ENCODE measurements at regions not wholly inside any gene's neighbourhood (a gene's known extent, or its start where the extent isn't known, plus 50 kb on each side); places are given as distances from the start of the nearest gene placed in this dataset.
"Not testable (repeated sequence)": the region's sequence is repeated elsewhere in the genome, so short reads cannot be mapped to it uniquely, and the experiment has no call there.

DNA sequence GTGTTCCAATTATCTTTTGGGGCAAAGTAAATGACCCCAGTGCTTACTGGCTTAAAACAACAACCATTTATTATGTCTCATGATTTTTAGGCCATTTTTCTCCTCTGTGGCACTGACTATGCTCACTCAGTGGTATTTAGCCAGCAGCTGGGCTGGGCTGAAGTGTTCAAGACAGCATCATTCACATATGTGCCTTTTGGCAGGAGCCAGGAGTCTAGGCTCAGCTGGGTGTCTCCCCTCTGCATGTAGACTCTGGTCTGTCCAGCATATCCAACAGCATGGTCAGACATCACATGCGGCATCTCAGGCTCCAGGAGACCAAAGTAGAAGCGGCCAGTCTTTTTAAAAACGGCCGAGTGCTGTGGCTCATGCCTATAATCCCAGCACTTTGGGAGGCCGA is 120.3 kb upstream of the TOP1 start:
- Mint-ChIP-seq H3K4me3 (no peak overlapping the region), H3K27ac (no peak overlapping the region), H3K4me1 (ENCODE audit: low read depth) (peaks cover 21% of the 10 kb centered on the region), H3K36me3 (ENCODE audit: low read depth) (no peaks in the 10 kb centered on the region), H3K9me3 (ENCODE audit: insufficient read depth) (peaks cover 3% of the 10 kb centered on the region), H3K27me3 (ENCODE audit: low read depth) (peaks cover 13% of the 10 kb centered on the region)
- no peak for ATAC-seq
- CTCF ChIA-PET = interaction anchor here (1.4 kb wide), 1 partner anchor 55 kb away, joined by 3 read pairs; no protein-coding TSS in a partner anchor
- no peak for DNase-seq
- POLR2A ChIA-PET = no interaction called here

DNA sequence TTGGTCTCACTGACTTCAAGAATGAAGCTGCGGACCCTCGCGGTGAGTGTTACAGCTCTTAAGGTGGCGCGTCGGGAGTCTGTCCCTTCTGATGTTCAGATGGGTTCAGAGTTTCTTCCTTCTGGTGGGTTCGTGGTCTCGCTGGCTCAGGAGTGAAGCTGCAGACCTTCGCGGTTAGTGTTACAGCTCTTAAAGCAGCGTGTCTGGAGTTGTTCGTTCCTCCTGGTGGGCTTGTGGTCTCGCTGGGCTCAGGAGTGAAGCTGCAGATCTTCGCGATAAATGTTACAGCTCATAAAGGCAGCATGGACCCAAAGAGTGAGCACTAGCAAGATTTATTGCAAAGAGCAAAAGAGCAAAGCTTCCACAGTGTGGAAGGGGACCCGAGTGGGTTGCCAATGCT is 119.1 kb upstream of the TOP1 start:
- H3K27me3 Mint-ChIP-seq (ENCODE audit: low read depth); DNase-seq; H3K36me3 Mint-ChIP-seq (ENCODE audit: low read depth); H3K9me3 Mint-ChIP-seq (ENCODE audit: insufficient read depth); H3K4me3 Mint-ChIP-seq; ATAC-seq; POLR2A ChIA-PET: not testable (repeated sequence)
- H3K27ac Mint-ChIP-seq = peak overlapping the region; percentile 40
- H3K4me1 Mint-ChIP-seq (ENCODE audit: low read depth) = peaks cover 19% of the 10 kb centered on the region
- CTCF ChIA-PET = interaction anchor here (1.4 kb wide), 1 partner anchor 53 kb away, joined by 3 read pairs; no protein-coding TSS in a partner anchor

DNA sequence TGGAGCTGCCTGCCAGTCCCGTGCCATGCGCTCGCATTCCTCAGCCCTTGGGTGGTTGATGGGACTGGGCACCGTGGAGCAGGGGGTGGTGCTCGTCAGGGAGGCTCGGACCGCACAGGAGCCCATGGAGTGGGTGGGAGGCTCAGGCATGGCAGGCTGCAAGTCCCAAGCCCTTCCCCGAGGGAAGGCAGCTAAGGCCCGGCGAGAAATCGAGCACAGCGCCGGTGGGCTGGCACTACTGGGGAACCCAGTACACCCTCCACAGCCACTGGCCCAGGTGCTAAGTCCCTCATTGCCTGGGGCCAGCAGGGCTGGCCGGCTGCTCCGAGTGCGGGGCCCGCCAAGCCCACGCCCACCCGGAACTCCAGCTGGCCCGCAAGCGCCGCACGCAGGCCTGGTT is 118.2 kb upstream of the TOP1 start:
- POLR2A ChIA-PET; ATAC-seq; H3K27me3 Mint-ChIP-seq (ENCODE audit: low read depth); H3K9me3 Mint-ChIP-seq (ENCODE audit: insufficient read depth); H3K4me1 Mint-ChIP-seq (ENCODE audit: low read depth); H3K4me3 Mint-ChIP-seq; H3K36me3 Mint-ChIP-seq (ENCODE audit: low read depth); DNase-seq; H3K27ac Mint-ChIP-seq; CTCF ChIA-PET: not testable (repeated sequence)

DNA sequence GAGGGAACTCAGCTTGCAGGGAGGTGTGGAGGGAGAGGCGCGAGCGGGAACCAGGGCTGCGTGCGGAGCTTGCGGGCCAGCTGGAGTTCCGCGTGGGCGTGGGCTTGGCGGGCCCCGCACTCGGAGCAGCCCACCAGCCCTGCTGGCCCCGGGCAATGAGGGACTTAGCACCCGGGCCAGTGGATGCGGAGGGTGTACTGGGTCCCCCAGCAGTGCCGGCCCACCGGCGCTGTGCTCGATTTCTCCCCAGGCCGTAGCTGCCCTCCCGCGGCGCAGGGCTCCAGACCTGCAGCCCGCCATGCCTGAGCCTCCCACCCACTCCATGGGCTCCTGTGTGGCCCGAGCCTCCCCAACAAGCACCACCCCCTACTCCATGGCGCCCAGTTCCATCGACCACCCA is 117.5 kb upstream of the TOP1 start:
- H3K4me1 Mint-ChIP-seq (ENCODE audit: low read depth); ATAC-seq; H3K9me3 Mint-ChIP-seq (ENCODE audit: insufficient read depth); H3K36me3 Mint-ChIP-seq (ENCODE audit: low read depth); DNase-seq; H3K4me3 Mint-ChIP-seq; H3K27ac Mint-ChIP-seq; CTCF ChIA-PET; H3K27me3 Mint-ChIP-seq (ENCODE audit: low read depth); POLR2A ChIA-PET: not testable (repeated sequence)

DNA sequence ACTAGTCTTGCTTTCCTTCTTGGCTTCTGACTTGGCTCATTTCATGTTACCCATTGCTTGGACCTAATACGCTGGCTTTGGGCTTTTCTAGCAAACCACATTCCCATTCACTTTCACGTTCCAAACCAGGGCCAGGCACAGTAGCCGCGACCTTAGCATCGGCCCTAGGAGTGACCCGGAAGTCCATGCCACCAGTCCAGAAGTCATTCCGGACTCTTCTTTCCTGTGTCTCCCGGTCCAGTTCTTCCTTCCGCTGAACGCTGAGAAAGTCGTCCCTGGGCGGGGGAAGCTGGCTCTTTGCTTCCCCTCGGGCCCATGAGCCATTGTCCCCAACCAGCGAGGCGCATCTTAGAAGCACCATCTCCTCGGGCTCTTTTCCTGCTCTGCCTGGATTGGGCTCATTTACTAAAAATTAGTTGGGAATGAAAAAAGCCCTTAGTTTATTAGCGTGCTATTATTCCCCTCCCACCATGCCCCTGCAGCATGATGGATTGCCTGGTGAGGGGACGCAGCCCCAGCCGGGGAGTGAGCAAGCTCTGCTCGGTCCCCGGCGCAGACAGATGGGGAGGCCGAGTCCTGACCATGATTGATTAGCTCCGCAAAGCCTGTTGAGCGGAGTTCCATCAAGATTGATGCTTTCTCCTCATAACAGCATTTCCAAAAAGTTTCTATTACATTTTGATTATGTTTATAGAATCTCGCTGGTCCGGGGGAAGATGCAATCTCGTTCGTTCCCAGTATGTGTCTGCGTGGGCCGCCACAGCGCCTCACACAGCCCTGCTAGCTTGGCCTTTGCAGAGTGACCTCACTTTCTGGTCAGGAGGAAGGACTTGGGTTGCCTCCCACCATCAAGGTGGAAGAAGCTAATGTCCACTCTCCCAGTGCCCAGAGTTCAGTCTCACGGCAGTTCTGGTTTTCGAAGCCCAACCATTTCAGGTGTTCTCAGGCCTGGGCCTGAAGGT is 115.1 kb upstream of the TOP1 start:
- Mint-ChIP-seq H3K4me3 (no peak overlapping the region), H3K27ac (no peak overlapping the region), H3K36me3 (ENCODE audit: low read depth) (no peaks in the 10 kb centered on the region), H3K4me1 (ENCODE audit: low read depth) (peaks cover 6% of the 10 kb centered on the region), H3K9me3 (ENCODE audit: insufficient read depth) (no peaks in the 10 kb centered on the region), H3K27me3 (ENCODE audit: low read depth) (peaks cover 9% of the 10 kb centered on the region)
- ChIA-PET CTCF (no interaction called here), POLR2A (no interaction called here)
- no peak for DNase-seq
- ATAC-seq = no peak

DNA sequence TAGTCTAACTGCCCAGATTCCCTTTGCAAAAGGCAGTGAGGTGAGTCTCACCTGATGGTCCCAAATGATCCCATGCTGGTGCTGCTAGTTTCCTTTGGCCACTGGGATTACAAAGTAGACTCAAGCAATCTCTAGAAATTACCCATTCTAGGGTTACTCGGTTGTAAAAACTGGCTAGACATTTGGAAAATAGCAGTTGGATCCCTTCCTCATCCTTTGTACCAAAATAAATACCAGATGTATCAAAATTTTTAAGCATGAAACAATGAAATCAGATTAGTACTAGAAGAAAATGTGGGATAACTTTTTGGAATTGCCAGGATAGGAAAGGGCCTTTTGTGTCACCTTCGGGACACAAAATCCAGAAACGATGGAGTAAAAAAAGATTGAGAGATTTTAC is 112.9 kb upstream of the TOP1 start:
- no peaks in the 10 kb centered on the region for H3K36me3 Mint-ChIP-seq (ENCODE audit: low read depth)
- peaks cover 7% of the 10 kb centered on the region for H3K27me3 Mint-ChIP-seq (ENCODE audit: low read depth)
- H3K9me3 Mint-ChIP-seq (ENCODE audit: insufficient read depth) = no peaks in the 10 kb centered on the region
- H3K4me3 Mint-ChIP-seq = no peak overlapping the region
- no peaks in the 10 kb centered on the region for H3K4me1 Mint-ChIP-seq (ENCODE audit: low read depth)
- ATAC-seq = no peak
- ChIA-PET POLR2A (no interaction called here), CTCF (no interaction called here)
- no peak overlapping the region for H3K27ac Mint-ChIP-seq
- no peak for DNase-seq

DNA sequence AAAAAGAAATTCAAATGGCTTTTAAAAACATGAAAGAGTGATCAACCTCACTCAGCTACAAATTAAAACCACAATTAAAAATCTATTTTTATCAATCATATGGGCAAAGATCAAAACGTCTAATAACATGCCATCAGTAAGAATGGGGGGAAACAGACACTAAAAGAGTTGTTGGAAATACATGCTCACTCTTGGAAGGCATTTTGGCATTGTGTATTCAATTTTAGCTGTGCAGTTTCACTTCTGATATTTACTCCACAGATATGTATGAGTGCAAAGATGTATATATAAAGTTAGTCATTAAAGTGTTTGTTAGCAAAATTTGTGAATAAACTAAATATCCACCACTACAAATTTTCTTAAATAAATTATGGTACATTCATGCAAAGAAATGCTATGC is 112.3 kb upstream of the TOP1 start:
- no peak overlapping the region for H3K27ac Mint-ChIP-seq
- ChIA-PET CTCF (no interaction called here), POLR2A (no interaction called here)
- ATAC-seq (no peak), DNase-seq (no peak)
- H3K4me1 Mint-ChIP-seq (ENCODE audit: low read depth) = no peaks in the 10 kb centered on the region
- no peaks in the 10 kb centered on the region for H3K9me3 Mint-ChIP-seq (ENCODE audit: insufficient read depth)
- H3K27me3 Mint-ChIP-seq (ENCODE audit: low read depth) = peaks cover 9% of the 10 kb centered on the region
- H3K36me3 Mint-ChIP-seq (ENCODE audit: low read depth) = no peaks in the 10 kb centered on the region
- no peak overlapping the region for H3K4me3 Mint-ChIP-seq

DNA sequence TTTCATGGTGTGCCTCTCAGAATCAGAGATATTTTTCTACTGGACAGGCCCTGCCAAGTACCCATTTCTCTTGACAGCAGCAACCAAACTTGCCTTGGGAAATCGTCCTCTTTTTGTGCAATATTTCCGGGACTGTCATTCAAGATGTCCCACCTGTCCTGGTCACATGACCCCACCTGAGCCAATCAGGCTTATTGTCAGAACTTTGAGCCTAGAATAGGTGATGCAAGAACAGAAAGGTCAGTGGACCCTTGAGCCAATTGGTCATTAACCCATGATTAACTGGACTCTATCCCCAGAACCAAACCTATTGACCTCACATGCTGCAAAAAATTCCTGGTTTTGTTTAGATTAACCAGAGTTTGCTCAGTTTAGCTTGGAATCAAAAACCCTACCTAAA is 108.3 kb upstream of the TOP1 start:
- POLR2A ChIA-PET = no interaction called here
- H3K27me3 Mint-ChIP-seq (ENCODE audit: low read depth) = peaks cover 14% of the 10 kb centered on the region
- H3K9me3 Mint-ChIP-seq (ENCODE audit: insufficient read depth) = no peaks in the 10 kb centered on the region
- no peaks in the 10 kb centered on the region for H3K4me1 Mint-ChIP-seq (ENCODE audit: low read depth)
- CTCF ChIA-PET = no interaction called here
- no peak overlapping the region for H3K4me3 Mint-ChIP-seq
- no peaks in the 10 kb centered on the region for H3K36me3 Mint-ChIP-seq (ENCODE audit: low read depth)
- no peak overlapping the region for H3K27ac Mint-ChIP-seq
- ATAC-seq (no peak), DNase-seq (no peak)

DNA sequence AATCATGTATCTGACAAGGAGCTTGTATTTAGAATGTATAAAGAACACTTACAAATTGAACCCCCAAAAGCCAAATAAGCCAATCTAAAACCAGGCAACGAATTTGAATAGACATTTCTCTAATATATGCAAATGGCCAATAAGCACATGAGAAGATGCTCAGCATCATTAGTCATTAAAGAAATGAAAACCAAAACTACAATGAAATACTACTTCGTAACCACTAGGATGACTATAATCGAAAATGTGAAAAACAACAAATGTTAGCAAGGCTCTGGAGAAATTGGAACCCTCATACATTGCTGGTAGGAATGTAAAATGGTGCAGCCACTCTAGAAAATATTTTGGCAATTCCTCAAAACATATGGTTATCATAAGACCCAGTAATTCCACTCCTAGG is 105.8 kb upstream of the TOP1 start:
- H3K4me1 Mint-ChIP-seq (ENCODE audit: low read depth) = no peaks in the 10 kb centered on the region
- ChIA-PET POLR2A (no interaction called here), CTCF (no interaction called here)
- H3K36me3 Mint-ChIP-seq (ENCODE audit: low read depth) = no peaks in the 10 kb centered on the region
- no peak for DNase-seq
- H3K27me3 Mint-ChIP-seq (ENCODE audit: low read depth) = peaks cover 14% of the 10 kb centered on the region
- H3K27ac Mint-ChIP-seq = no peak overlapping the region
- no peak overlapping the region for H3K4me3 Mint-ChIP-seq
- ATAC-seq = no peak
- H3K9me3 Mint-ChIP-seq (ENCODE audit: insufficient read depth) = no peaks in the 10 kb centered on the region

DNA sequence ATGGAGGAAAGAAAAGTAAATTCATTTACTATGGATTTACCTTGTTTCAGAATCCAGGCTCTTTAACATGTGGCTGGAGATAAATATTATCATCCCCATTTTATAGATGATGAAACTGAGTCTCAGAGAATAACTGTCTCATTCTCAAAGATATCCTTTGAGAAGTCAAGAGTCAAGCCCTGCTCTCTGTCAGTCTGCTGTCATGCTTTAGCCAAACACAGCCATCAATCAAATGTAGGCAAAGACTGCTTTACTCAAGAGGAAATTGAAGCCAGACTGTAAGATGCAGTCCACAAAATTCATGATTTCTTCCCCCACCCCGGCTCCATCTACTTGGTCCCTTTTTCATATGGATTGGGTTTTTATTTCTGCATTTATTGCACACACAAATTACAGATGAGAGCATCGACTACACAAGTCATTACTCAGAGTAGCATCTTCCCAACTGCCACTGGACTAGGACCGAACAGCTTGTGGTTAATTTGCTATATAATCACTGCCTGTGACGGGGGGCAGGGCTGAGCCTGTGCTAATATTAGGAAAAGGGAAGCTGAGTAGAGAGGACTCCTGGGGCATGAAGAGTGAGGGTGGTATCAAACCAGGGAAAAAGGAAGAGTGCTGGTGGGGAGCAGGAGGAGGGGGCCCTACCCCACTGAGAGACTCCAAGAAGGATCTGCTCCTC is 102.7 kb upstream of the TOP1 start:
- no peaks in the 10 kb centered on the region for H3K9me3 Mint-ChIP-seq (ENCODE audit: insufficient read depth)
- CTCF ChIA-PET = no interaction called here
- POLR2A ChIA-PET = no interaction called here
- H3K36me3 Mint-ChIP-seq (ENCODE audit: low read depth) = no peaks in the 10 kb centered on the region
- no peak overlapping the region for H3K27ac Mint-ChIP-seq
- H3K27me3 Mint-ChIP-seq (ENCODE audit: low read depth) = peaks cover 17% of the 10 kb centered on the region
- ATAC-seq (no peak), DNase-seq (no peak)
- no peak overlapping the region for H3K4me3 Mint-ChIP-seq
- H3K4me1 Mint-ChIP-seq (ENCODE audit: low read depth) = no peaks in the 10 kb centered on the region

DNA sequence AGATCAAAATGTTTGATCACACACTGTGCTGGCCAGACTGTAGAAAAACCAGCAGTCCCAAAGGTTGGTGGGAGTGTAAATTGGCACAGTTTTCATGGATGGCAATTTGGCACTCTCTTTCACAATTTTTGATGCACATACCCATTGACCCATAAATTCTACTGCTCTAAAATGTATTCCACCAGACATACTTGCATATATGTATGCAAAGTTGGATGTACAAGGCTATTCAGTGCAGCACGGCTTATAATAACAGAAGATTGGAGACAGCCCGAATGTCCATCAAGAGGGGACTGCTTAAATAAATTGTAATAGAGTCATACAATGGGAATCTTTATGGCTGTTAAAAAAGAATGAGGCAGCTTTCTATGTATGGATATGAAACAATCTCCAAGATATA is 101.7 kb upstream of the TOP1 start:
- CTCF ChIA-PET = no interaction called here
- Mint-ChIP-seq H3K27me3 (ENCODE audit: low read depth) (peaks cover 16% of the 10 kb centered on the region), H3K9me3 (ENCODE audit: insufficient read depth) (no peaks in the 10 kb centered on the region), H3K4me3 (no peak overlapping the region), H3K27ac (no peak overlapping the region), H3K4me1 (ENCODE audit: low read depth) (peaks cover 3% of the 10 kb centered on the region), H3K36me3 (ENCODE audit: low read depth) (no peaks in the 10 kb centered on the region)
- ATAC-seq = no peak
- no peak for DNase-seq
- POLR2A ChIA-PET = no interaction called here

DNA sequence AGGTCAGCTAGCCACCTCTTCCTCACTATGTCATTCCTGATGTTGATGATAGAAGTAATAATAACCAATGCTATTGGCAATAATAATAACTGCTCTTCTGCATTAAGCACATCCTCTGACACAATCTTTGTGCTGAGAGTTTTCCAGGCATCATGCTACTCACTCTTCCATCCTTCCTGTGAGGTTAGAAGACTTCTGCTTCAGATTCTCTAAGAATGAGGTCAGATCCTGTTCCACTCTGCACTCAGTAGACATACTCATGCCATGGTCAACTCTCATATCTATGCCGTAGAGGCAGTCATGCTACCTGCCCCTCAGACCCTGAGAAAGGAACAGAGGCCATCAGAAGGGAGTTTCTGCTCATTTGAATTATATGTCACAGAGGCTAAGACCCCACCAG is 98.1 kb upstream of the TOP1 start:
- ChIA-PET POLR2A (no interaction called here), CTCF (no interaction called here)
- Mint-ChIP-seq H3K4me3 (no peak overlapping the region), H3K36me3 (ENCODE audit: low read depth) (no peaks in the 10 kb centered on the region), H3K9me3 (ENCODE audit: insufficient read depth) (no peaks in the 10 kb centered on the region), H3K27me3 (ENCODE audit: low read depth) (peaks cover 17% of the 10 kb centered on the region), H3K27ac (no peak overlapping the region), H3K4me1 (ENCODE audit: low read depth) (peaks cover 3% of the 10 kb centered on the region)
- ATAC-seq (no peak), DNase-seq (no peak)
